ENCODE measurements at regions not wholly inside any gene's neighbourhood (a gene's known extent, or its start where the extent isn't known, plus 50 kb on each side); places are given as distances from the start of the nearest gene placed in this dataset.

- no peaks in the 10 kb centered on the region for H3K79me2 ChIP-seq (replicated peaks; ENCODE audit: insufficient read depth)
- Mint-ChIP-seq H3K36me3 (ENCODE audit: low read depth) (no peaks in the 10 kb centered on the region), H3K4me3 (no peak overlapping the region), H3K9me3 (no peaks in the 10 kb centered on the region), H3K4me1 (no peaks in the 10 kb centered on the region), H3K27me3 (ENCODE audit: insufficient read depth, low read depth, poor library complexity) (no peaks in the 10 kb centered on the region), H3K27ac (no peak overlapping the region)
- no peaks in the 10 kb centered on the region for H3F3A ChIP-seq (replicated peaks; ENCODE audit: low read depth)
- H3K27ac ChIP-seq (ENCODE audit: low read depth): no peak overlapping the region
- no peaks in the 10 kb centered on the region for H4K20me1 ChIP-seq (replicated peaks; ENCODE audit: insufficient read depth)
- H3K4me1 ChIP-seq (ENCODE audit: insufficient read depth): no peaks in the 10 kb centered on the region
- no peaks in the 10 kb centered on the region for H3K27me3 ChIP-seq (ENCODE audit: insufficient read depth)
- no peak for TF ChIP-seq ZNF331 (CRISPR knock-in tag; IDR thresholded peaks at IDR 0.05; ENCODE audit: low read depth)
- TF ChIP-seq STAT1 (IDR thresholded peaks at IDR 0.05; ENCODE audit: unreplicated experiment): no peak
- TF ChIP-seq POLR2AphosphoS5 (IDR thresholded peaks at IDR 0.05; ENCODE audit: low read depth): no peak
- TF ChIP-seq ZNF462 (CRISPR knock-in tag; IDR thresholded peaks at IDR 0.05): no peak
- no peak for TF ChIP-seq EZH2phosphoT487 (IDR thresholded peaks at IDR 0.05; ENCODE audit: unreplicated experiment)
- no peak for TF ChIP-seq EZH2 (IDR thresholded peaks at IDR 0.05; ENCODE audit: low read depth, unreplicated experiment)
- TF ChIP-seq ETS1 (IDR thresholded peaks at IDR 0.05): no peak
- no peak for TF ChIP-seq JUNB (IDR thresholded peaks at IDR 0.05; ENCODE audit: unreplicated experiment)
- TF ChIP-seq CTCF (conservative IDR thresholded peaks at IDR 0.05; ENCODE audit: low read depth in 2 of 2): no peak
- no peak for TF ChIP-seq ZNF114 (CRISPR knock-in tag; IDR thresholded peaks at IDR 0.05)
- no peak for TF ChIP-seq NANOG (IDR thresholded peaks at IDR 0.05; ENCODE audit: borderline replicate concordance)
- H3K9me2 ChIP-seq (ENCODE audit: insufficient read depth): no peaks in the 10 kb centered on the region
- ATAC-seq (no peak), DNase-seq (ENCODE audit: low spot score) (no peak)
- no peak overlapping the region for H3K4me2 ChIP-seq
- H3K4me3 ChIP-seq: no peak overlapping the region
- H3K36me3 ChIP-seq (ENCODE audit: insufficient read depth): no peaks in the 10 kb centered on the region
- no peak overlapping the region for H2AFZ ChIP-seq
Measured at GRCh38 chr3:34207806-34208205, 409.4 kb downstream of the PDCD6IP start.

Data from GM23338 (cell line).